ENCODE measurements at regions not wholly inside any gene's neighbourhood (a gene's known extent, or its start where the extent isn't known, plus 50 kb on each side); places are given as distances from the start of the nearest gene placed in this dataset.

DNA sequence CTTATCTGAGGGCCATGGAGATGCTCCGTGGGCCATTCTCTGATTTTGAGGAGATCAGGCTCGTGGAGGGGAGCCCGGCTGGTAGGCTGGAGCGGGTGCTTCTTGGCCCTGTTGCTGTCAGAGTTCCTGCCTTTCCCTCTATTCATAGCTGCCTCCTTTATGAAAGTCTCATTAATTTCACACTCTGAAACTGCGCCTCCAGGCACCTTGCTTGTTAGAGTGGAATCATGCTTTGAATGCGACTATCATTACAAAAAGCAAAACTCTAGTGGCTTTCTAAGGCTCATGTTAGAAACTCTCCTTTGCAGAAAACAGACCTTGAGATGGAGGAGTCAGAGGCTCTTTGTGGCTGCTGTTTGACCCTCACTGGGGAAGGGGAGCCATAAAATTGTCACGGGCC is 131.0 kb upstream of the SNTG2 start:
- TF ChIP-seq, protein P1, sequence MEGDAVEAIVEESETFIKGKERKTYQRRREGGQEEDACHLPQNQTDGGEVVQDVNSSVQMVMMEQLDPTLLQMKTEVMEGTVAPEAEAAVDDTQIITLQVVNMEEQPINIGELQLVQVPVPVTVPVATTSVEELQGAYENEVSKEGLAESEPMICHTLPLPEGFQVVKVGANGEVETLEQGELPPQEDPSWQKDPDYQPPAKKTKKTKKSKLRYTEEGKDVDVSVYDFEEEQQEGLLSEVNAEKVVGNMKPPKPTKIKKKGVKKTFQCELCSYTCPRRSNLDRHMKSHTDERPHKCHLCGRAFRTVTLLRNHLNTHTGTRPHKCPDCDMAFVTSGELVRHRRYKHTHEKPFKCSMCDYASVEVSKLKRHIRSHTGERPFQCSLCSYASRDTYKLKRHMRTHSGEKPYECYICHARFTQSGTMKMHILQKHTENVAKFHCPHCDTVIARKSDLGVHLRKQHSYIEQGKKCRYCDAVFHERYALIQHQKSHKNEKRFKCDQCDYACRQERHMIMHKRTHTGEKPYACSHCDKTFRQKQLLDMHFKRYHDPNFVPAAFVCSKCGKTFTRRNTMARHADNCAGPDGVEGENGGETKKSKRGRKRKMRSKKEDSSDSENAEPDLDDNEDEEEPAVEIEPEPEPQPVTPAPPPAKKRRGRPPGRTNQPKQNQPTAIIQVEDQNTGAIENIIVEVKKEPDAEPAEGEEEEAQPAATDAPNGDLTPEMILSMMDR (IDR thresholded peaks at IDR 0.05) = no peak
- TF ChIP-seq POLR2A (IDR thresholded peaks at IDR 0.05) = no peak
- no peak for TF ChIP-seq POLR2AphosphoS5 (IDR thresholded peaks at IDR 0.05)

Data from prostate gland (tissue), 2 donors.